HepG2 (cell line): ENCODE measurements at regions not wholly inside any gene's neighbourhood (a gene's known extent, or its start where the extent isn't known, plus 50 kb on each side); places are given as distances from the start of the nearest gene placed in this dataset.

Source experiments
- ATAC-seq: fragments of 200-7000 bp; cut with Tn5 transposase; 3 replicates; pipeline ENCODE4 v1.9.1; 2020; ENCODE audit warnings: mild to moderate bottlenecking, moderate library complexity
- BruUV-seq: library from RNA; stranded (reverse); fragments of 400-500 nt; replicated peaks from 2 replicates; lab custom pipeline; 2021; lab: Mats Ljungman, UMichigan
- CTCF ChIA-PET: fragments of 300-600 bp; formaldehyde crosslinking; extraction: SDS; loops from one replicate; lab custom pipeline; 2021; ENCODE audit warnings: low total read pairs, inconsistent platforms, low intra/inter-chr PET ratio; lab: Yijun Ruan, JAX
- POLR2A ChIA-PET: fragments of 350-600 bp; sonication (Branson Sonifier 250); formaldehyde crosslinking; loops from one replicate; lab custom pipeline; 2020; ENCODE audit warnings: antibody characterized with exemption, inconsistent platforms; lab: Yijun Ruan, JAX
- DNase-seq: peaks from one replicate; pipeline ENCODE4 v3.0.0-alpha.2; 2015; ENCODE audit warnings: low spot score
- FAIRE-seq: peaks from 3 replicates; lab custom pipeline; 2011; peaks lifted over from hg19 to GRCh38; lab: Jason Lieb, UNC
- H2AFZ ChIP-seq: one replicate; pipeline ENCODE4 v1.6.1; 2011; ENCODE audit warnings: low read length, inconsistent platforms
- H3K27ac ChIP-seq: fragments of 300-600 bp; 3 replicates; pipeline ENCODE4 v1.8.0; 2011; ENCODE audit warnings: mixed run types, mild to moderate bottlenecking, mixed read lengths, low read length, inconsistent platforms; ENCODE audit not compliant: insufficient read depth; ENCODE audit errors: extremely low read length
- H3K27me3 ChIP-seq, 2 experiments: fragments of 200-600 bp in 1 of 2; 2 replicates in 1 of 2; 3 replicates in 1 of 2; pipeline versions ENCODE4 v1.6.0 to v1.8.0; 2011; ENCODE audit warnings: low read length in 2 of 2, mild to moderate bottlenecking in 2 of 2, moderate library complexity in 2 of 2, inconsistent platforms in 1 of 2; ENCODE audit not compliant: insufficient read depth in 2 of 2, control insufficient read depth in 1 of 2
- H3K36me3 ChIP-seq, 2 experiments: fragments of 200-600 bp in 1 of 2; replicated peaks in 1 of 2; 2 replicates in 1 of 2; 3 replicates in 1 of 2; pipeline versions ENCODE4 v1.5.1 to v1.8.0; 2011; ENCODE audit warnings: low read length in 2 of 2, inconsistent platforms in 1 of 2; ENCODE audit not compliant: insufficient read depth in 2 of 2, control insufficient read depth in 1 of 2
- H3K4me1 ChIP-seq: 2 replicates; pipeline ENCODE4 v1.5.1; 2012; ENCODE audit warnings: low read length, inconsistent platforms; ENCODE audit not compliant: insufficient read depth
- H3K4me2 ChIP-seq: 2 replicates; pipeline ENCODE4 v1.6.0; 2011; ENCODE audit warnings: low read depth, low read length, inconsistent platforms
- H3K4me3 ChIP-seq, 3 experiments: fragments of 200-600 bp in 1 of 3; sonication (generic), shearing (Covaris generic) in 1 of 3; replicated peaks in 1 of 3; 2 replicates each; pipeline ENCODE4 v1.5.1; 2011 to 2016; ENCODE audit warnings: low read length in 3 of 3, inconsistent platforms in 2 of 3, low read depth in 2 of 3, mild to moderate bottlenecking in 2 of 3, control low read depth in 1 of 3, mixed read lengths in 1 of 3; ENCODE audit not compliant: insufficient read depth in 1 of 3
- H3K79me2 ChIP-seq: one replicate; pipeline ENCODE4 v1.6.1; 2011; ENCODE audit warnings: low read length, inconsistent platforms; ENCODE audit not compliant: insufficient read depth
- H3K9ac ChIP-seq: 2 replicates; pipeline ENCODE4 v1.6.0; 2011; ENCODE audit warnings: mild to moderate bottlenecking, low read depth, low read length, inconsistent platforms; ENCODE audit not compliant: insufficient read depth
- H3K9me3 ChIP-seq: 2 replicates; pipeline ENCODE4 v1.5.1; 2012; ENCODE audit warnings: mild to moderate bottlenecking, low read length
- H4K20me1 ChIP-seq: 2 replicates; pipeline ENCODE4 v1.6.0; 2011; ENCODE audit warnings: inconsistent platforms, mild to moderate bottlenecking, low read length, moderate library complexity; ENCODE audit not compliant: insufficient read depth
- BRD4 ChIP-seq: sonication (generic); formaldehyde crosslinking; IDR thresholded peaks from 2 replicates; pipeline ENCODE4 v1.4.0; 2020; ENCODE audit warnings: missing genetic modification reagents
- DZIP1 ChIP-seq: sonication (generic); formaldehyde crosslinking; IDR thresholded peaks from 2 replicates; pipeline ENCODE4 v1.5.0; 2020; ENCODE audit warnings: mild to moderate bottlenecking, missing genetic modification reagents
- KLF11 ChIP-seq: IDR thresholded peaks from 2 replicates; pipeline ENCODE4 v1.6.1; 2016; ENCODE audit warnings: missing compliant biosample characterization
- MBNL3 ChIP-seq: fragments of 250-450 bp; sonication (Bioruptor Pico); conservative IDR thresholded peaks from 2 replicates; pipeline ENCODE4 v1.8.0; 2022; ENCODE audit warnings: mild to moderate bottlenecking, inconsistent platforms
- NFAT5 ChIP-seq: sonication (generic); formaldehyde crosslinking; IDR thresholded peaks from 2 replicates; pipeline ENCODE4 v1.4.0; 2020; ENCODE audit warnings: missing genetic modification reagents
- RFX3 ChIP-seq: IDR thresholded peaks from 2 replicates; pipeline ENCODE4 v1.6.1; 2016; ENCODE audit warnings: missing biosample characterization, missing genetic modification reagents
- THAP11 ChIP-seq: IDR thresholded peaks from 2 replicates; pipeline ENCODE4 v1.6.1; 2016; ENCODE audit warnings: missing biosample characterization, missing genetic modification reagents
- ZBTB38 ChIP-seq: sonication (generic); formaldehyde crosslinking; IDR thresholded peaks from 2 replicates; pipeline ENCODE4 v1.5.1; 2020; ENCODE audit warnings: mild to moderate bottlenecking, missing genetic modification reagents
- ZNF17 ChIP-seq: sonication (generic); formaldehyde crosslinking; IDR thresholded peaks from 2 replicates; pipeline ENCODE4 v1.5.0; 2020; ENCODE audit warnings: mild to moderate bottlenecking, missing genetic modification reagents
- WGBS: methylation state at CpG from one replicate; pipeline ENCODE4 v1.1.6; 2017; ENCODE audit warnings: low lambda C conversion rate; 5-methylcytosine and 5-hydroxymethylcytosine counted together
- in situ Hi-C: cut with HindIII; loops from 2 replicates; pipeline ENCODE4 v1.10.0; 2017; ENCODE audit warnings: low pct_unique_long_range_greater_than_20kb; ENCODE audit not compliant: extremely low pct_ligation_motif_present
- intact Hi-C: fragments of 100-400 bp; cut with micrococcal nuclease; formaldehyde crosslinking; loops from one replicate; pipeline ENCODE4 v1.10.0; 2022; ENCODE audit not compliant: unreplicated experiment
- TF ChIP-seq, protein P1 (sequence below): sonication (generic); formaldehyde crosslinking; IDR thresholded peaks from 2 replicates; pipeline ENCODE4 v1.4.0; 2020; ENCODE audit warnings: mild to moderate bottlenecking, missing genetic modification reagents
- TF ChIP-seq, protein P2 (sequence below): sonication (generic); formaldehyde crosslinking; conservative IDR thresholded peaks from 2 replicates; pipeline ENCODE4 v1.5.0; 2020; ENCODE audit warnings: missing genetic modification reagents

DNA sequence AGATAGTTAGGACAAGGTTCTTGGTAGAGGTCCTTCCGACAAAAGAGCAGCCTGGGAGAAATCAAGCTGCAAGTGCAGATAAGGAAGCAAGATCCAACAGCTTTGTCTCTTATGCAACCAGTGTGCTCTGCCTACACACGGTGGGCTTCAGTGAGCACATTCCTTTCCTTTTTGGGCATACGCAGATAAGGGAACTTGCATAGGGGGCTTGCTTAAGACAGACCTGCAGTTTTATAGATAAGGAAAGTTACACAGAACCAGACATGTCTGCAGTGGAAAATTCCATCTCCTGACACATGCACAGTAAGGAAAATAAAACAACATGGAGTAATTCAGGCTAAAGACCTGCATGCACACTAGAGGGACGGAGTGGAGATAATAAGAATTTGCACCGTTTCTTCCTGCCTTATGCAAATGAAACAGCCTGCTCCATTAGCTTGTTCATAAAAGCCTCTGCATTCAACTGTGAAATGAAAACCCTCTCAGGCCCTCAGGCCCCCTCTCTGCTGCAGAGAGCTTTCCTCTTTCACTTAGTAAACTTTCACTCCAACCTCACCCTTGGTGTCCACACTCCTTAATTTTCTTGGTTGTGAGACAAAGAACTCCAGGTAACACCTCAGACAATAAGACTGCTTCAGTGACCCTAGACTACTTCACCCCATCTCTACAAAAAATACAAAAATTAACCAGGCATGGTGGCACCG, 97.5 kb upstream of the MYLIP start:
- Histone ChIP-seq H2AFZ (no peak overlapping the region), H3K9ac (no peak overlapping the region), H3K27me3 (peaks cover 2 to 4% of the 10 kb centered on the region in 2 experiments; a peak in 1 of 5 replicates), H3K27ac (no peak overlapping the region), H3K4me2 (no peak overlapping the region), H3K4me3 (no peak overlapping the region), H3K4me1 (no peaks in the 10 kb centered on the region), H3K9me3 (peaks cover 6% of the 10 kb centered on the region; the same call in 1 of the 2 replicates), H3K36me3 (no peaks in the 10 kb centered on the region), H4K20me1 (no peaks in the 10 kb centered on the region), H3K79me2 (no peaks in the 10 kb centered on the region)
- ATAC-seq (no peak), DNase-seq (peak; percentile 3), FAIRE-seq (no peak)
- intact Hi-C loops: no loop called here
- in situ Hi-C loops: no loop called here
- ChIA-PET POLR2A (no interaction called here), CTCF (no interaction called here)
- no TSS peak for BruUV-seq
- WGBS: 31% methylated on average over 6 of the region's 6 CpGs
- TF ChIP-seq BRD4 (CRISPR knock-in tag) (no peak), THAP11 (CRISPR knock-in tag) (no peak), NFAT5 (CRISPR knock-in tag) (no peak), ZBTB38 (CRISPR knock-in tag) (no peak), DZIP1 (CRISPR knock-in tag) (no peak), KLF11 (CRISPR knock-in tag) (no peak), ZNF17 (CRISPR knock-in tag) (no peak), MBNL3 (CRISPR knock-in tag) (no peak), RFX3 (no peak)
- TF ChIP-seq, protein P1, sequence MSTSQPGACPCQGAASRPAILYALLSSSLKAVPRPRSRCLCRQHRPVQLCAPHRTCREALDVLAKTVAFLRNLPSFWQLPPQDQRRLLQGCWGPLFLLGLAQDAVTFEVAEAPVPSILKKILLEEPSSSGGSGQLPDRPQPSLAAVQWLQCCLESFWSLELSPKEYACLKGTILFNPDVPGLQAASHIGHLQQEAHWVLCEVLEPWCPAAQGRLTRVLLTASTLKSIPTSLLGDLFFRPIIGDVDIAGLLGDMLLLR: no peak
- TF ChIP-seq, protein P2, sequence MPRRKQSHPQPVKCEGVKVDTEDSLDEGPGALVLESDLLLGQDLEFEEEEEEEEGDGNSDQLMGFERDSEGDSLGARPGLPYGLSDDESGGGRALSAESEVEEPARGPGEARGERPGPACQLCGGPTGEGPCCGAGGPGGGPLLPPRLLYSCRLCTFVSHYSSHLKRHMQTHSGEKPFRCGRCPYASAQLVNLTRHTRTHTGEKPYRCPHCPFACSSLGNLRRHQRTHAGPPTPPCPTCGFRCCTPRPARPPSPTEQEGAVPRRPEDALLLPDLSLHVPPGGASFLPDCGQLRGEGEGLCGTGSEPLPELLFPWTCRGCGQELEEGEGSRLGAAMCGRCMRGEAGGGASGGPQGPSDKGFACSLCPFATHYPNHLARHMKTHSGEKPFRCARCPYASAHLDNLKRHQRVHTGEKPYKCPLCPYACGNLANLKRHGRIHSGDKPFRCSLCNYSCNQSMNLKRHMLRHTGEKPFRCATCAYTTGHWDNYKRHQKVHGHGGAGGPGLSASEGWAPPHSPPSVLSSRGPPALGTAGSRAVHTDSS: no peak
